Islet of Langerhans (tissue), 1 donor: ENCODE measurements at regions not wholly inside any gene's neighbourhood (a gene's known extent, or its start where the extent isn't known, plus 50 kb on each side); places are given as distances from the start of the nearest gene placed in this dataset.
A peak's percentile ranks its signal among the peaks of the same experiment; 100 is the strongest.

ENCODE experiments used
- FAIRE-seq: peaks from one replicate; lab custom pipeline; 2011; peaks lifted over from hg19 to GRCh38; lab: Jason Lieb, UNC

DNA sequence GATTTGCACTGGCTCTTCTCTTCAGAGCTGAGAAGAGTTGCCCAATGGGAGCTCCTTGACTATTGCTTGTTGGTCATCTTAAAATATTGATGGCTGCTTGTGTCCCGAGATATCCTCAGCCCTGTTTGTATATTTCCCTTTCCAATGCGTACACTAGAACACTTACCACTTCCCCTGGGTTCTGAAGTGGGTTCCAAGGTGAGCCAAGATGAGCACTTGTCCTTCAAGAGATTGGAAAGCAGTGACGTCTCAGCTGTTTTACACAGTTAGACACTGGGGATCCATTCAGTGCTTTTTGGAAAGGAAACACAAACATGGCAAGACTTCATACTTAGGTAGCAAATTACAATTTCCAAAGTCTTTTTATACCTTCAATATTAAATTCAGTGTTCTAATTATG lies 716.4 kb upstream of the CITED2 start:
- no peak for FAIRE-seq

DNA sequence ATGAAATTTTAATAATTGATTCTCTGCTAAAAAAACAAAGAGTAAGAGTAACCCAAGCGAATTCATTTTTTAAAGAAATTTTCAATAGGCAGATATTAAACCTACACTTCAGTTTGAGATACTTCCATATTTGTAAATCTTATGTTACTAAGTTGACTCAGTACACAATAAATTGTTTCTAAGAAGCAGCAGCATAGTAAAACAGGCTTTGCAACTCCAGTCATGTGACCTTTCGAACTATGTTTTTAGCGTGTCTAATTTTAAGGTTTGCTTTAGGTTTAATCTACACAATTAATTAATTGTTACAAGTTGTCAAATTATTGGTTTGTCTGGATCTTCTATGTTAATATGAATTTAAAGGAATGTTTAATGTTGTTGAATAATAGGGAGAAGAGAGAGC lies 708.9 kb upstream of the CITED2 start:
- peak; percentile 27 for FAIRE-seq

DNA sequence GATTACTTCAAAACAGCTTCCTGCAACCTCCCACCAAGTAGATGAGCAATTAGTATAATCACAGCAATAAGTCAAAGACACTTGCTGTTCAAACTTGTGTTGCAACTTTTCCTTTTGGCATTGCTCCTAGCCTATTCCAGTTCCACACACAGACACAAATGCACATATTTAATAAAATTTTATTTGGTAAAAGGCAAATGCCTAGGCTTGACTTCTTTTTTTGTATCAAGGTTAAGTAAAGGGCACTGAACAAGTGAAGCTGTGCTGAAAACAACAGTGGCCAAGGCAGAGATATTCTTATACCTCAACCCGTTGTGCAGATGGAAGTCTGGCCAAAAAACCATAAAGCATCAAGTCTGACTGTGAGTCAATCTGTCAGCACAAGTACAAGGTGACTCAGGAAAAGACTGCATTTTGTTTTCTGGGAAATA lies 708.4 kb upstream of the CITED2 start:
- FAIRE-seq: no peak

DNA sequence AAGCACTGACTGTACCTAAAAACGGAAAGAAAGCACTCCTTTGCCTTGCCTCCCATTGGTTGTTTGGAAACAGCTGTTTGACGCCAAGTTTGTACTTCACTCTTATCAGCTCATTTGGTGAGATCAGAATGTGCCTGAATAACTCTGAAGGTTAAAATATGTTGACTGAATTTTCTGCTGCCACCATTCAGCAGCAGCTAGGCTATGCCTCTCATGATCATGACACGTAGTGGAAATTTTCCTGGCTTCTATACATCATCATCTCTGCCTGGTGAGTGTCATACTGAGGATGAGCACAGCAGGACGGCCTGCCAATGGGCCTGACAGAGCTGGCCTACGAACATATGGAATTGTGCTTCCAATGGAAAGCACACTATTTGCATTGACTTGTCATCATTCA lies 704.9 kb upstream of the CITED2 start:
- FAIRE-seq: peak; percentile 94

DNA sequence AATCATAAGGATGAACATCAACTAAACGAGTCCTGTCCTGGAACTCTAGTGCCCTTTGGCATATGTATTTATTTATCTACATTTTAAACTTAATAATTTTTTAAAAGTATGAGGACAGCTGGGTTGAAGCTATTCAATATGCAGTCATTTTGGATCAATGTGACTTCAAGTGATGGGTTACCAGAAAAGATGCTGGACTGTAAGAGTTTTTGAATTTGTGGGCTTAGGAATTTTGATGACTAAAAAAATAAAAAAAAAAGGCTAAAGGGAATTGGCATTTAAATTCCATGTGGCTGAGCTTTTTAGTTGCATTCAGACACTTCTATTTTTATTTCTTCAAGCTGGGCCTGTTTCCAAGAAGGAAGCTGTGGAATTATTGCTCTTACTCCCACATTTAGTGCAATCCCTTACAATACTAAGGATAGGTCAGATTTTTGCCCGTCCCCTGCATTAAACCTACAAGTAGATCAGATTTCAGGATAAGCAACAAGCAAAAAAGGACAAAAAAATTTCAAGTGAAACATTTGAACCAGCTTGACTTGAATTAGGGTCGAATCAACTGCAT lies 704.2 kb upstream of the CITED2 start:
- peak; percentile 13 for FAIRE-seq

DNA sequence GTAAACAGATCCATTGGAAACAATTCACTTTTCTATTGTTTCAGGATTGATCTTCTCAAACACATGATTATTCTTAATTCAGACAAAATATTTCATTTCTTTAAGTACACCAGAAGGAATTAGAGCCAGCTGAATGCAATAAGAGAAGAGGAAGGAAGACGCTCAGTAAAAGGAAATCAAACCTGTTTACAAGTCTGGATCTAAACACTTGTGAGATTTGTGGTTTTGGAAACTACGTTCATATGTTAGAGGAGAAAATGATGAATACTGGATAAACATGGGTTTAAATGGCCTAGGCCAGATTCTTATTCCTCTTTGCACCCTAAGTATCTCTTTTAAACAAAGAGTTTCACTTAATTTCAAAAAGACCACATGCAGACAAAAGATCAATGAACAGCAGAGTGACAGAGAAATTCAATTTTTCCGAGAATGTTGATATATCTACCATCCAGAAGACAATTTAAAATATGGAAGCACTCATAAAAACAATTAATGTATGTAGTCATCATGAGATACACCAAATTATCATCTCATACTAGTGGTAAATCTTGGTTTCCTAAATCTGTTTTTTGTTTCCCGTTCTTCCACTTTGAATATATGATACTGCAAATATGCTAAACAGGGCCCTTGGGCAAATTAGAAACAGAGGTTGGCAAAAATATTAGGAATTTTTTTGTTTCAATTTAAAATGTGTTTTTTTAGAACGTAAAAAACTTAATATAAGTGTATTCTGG lies 703.5 kb upstream of the CITED2 start:
- FAIRE-seq: peak; percentile 30

DNA sequence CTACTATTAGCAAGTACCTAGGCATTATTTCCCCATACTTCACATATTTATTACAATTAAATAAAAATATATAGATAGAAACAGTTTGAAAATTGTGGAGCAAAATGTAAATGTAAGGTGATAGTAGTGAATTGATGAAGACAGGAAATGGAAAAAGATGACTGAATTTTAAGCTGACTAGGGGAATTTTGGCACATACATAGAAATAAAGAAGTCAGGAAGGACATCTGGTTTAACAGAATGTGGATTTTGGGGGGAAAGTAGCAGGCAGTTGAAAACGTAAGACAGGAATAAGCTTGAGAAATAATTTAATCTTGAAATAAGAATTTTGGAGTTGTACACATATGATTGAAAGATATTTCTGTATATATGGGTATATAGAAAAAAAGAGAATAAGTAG lies 701.7 kb upstream of the CITED2 start:
- no peak for FAIRE-seq

DNA sequence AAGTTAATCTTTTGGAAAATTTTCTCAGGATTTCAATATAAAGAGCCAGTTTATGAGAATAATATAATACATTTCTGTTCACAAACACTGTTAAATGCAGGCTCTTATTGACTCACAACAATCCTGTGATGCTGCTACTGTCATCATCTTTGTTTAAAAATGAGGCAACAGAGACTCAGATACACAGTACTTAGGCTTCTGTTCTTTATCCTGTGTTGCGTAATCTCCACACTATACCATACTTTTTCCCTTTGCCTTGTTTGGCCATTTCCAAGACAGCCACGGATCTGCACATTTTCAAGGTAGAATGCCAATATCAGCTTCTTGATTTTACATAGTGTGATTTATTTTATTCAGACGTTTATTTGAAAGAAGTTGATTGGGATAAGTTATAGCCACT lies 699.0 kb upstream of the CITED2 start:
- no peak for FAIRE-seq

DNA sequence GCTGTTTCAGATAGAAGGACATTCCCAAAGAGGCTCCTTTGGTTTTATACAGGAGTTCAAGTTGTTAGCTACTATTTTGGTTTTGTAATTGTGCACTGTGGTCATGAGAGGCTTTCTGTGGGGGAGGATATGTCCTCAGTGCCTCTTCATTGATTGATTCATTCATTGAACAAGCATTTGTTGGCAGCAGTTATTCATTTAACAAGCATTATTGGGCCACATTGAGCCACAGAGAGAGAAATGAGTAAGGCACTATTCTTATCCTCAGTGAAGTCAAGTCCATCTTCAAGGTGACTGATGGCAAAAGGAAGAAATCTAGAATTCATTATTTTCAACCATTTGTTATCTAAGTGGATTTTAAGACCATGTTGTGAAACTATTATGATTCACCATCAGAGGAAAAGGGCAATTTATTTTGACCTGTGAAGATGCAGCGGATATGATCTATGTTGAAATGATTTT lies 697.2 kb upstream of the CITED2 start:
- FAIRE-seq: peak; percentile 51

DNA sequence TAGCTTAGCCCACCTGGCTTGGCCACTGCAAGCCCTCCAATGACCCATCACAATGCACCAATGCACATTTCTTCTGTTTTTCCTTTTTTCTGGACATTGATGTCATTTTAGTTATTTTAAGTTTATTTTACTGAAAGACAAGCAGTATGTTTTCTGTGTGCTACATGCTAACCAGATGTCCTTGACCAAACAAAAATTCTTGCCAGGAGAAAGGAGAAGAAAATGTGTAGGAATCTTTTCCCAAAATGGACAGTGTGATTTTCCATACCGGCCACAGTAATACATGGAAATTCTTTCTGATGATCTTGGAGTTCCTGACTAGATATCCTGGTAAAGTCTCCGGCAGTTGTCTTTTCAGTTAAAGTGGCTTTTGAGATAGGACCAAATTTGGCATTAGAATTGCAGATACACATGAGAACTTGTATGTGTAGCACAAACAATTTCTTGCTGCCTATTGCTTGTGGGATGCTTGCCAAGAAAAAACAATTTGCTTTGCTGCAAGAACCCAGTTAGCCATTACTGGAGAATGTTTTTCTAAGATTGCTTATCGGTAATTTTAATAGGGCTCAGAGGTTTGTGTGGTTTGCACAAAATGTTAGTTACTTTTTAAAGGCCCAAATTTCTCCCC lies 696.5 kb upstream of the CITED2 start:
- no peak for FAIRE-seq

DNA sequence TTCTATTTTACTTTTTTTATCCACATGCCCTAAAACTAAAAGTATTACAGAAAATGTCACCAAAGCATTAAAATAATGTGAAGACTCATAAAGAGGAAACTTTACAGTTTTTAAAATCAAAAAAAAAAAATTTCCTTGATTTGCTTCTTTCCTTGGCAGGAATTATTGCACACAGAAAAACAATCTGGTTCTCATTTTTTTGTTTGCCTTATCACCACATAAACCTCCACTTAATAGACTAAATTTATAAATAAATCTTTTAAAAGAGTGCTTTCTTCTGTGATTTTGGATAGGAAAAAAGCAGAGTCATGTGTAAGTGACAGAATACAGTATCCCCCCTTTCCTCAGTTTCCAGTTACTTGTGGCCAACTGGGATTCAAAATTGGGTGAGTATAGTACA lies 695.1 kb upstream of the CITED2 start:
- no peak for FAIRE-seq

DNA sequence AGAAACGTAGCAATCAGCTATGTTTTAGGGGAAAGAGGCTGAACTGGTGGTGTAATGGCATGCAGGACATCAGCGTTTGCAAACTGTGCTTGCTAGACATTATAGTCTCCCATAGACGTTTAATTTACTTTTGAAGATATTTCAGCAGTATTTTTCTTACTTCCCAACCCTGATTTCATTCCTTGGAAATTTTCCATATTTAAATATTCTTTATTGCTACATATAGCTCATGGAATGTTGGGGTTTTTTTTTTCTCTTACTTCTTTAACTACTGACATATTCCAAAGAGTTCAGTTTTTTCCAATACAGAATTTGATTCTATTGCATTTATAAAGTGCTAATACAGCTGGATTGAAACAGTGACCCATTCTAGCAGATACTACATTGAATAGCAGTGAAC lies 694.4 kb upstream of the CITED2 start:
- FAIRE-seq: no peak

DNA sequence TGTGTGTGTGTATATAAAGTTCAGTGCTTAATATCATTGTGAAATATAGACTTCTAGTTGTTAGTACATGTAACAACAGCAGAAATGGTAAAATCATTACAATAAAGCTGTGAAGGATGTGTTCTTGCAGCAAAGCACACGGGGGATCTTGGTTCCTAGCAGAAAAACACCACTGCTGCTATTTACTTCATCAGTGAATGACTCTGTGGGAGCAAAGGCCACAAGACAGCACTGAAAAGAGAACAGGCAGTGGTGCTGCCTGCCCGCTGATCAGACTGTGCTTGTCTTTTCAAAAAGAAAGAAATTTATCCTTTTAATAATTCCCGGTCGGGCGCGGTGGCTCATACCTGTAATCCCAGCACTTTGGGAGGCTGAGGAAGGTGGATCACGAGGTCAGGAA lies 689.9 kb upstream of the CITED2 start:
- no peak for FAIRE-seq

DNA sequence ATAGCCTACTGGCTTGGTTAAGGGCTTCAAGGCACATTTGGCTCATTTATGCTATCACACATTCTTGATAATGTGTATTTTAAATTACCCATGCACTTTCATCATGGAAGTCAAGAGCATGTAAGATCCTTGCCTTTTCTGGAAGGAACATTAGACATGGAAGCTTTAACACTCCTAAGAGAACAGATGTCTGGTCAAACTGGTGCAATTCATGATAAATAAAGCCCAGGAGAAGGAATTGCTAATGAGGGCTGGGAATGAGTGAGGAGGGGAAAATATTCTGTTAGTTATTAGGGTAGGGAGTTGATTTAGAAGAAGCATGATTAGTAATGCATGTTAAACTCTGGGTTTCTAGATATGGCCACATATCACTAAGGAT lies 688.6 kb upstream of the CITED2 start:
- no peak for FAIRE-seq

DNA sequence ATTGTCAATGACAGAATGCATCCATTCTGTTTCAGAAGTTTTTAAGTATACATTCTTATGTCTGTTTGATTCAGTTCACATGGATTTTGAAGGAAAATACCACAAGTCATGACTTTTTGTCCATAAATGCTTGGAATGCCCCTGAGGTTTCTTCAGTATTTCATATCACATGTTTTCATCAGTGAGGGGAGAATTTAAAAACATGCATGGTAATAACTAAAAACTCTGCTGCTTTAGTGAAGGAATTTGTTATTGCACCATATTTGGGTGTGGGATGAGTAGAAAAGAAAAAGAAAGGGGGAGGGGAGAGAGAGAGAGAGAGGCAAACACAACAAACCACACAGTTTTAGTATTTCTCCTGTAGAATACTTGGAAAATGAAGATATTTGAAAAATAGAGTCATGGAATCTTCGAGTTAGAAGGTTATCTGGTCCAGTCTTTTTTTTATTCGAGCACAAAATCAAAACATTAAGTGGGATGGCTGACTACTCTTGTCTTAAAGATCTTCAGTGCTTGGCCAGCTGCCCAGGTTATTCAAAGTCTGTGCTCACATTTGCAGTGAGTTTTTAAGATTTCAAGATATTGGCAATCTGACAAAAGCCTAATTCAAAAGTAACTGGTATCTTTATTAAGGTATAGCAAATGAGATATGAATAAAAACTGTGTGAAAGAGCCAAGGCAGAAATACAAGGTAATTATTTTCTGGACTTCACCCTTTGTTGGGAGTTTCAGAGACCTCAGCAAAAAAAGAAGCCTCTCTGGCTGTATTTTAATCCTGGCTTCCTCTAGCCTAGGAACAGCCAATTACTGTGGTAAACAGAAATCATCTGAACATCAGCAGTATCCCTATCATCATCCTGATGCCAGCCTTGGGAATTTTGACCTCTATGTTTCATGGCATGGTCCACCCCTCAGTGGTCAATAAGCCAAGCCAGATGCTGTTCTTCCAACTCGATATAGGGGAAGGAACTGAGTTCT lies 687.9 kb upstream of the CITED2 start:
- FAIRE-seq: peak; percentile 66

DNA sequence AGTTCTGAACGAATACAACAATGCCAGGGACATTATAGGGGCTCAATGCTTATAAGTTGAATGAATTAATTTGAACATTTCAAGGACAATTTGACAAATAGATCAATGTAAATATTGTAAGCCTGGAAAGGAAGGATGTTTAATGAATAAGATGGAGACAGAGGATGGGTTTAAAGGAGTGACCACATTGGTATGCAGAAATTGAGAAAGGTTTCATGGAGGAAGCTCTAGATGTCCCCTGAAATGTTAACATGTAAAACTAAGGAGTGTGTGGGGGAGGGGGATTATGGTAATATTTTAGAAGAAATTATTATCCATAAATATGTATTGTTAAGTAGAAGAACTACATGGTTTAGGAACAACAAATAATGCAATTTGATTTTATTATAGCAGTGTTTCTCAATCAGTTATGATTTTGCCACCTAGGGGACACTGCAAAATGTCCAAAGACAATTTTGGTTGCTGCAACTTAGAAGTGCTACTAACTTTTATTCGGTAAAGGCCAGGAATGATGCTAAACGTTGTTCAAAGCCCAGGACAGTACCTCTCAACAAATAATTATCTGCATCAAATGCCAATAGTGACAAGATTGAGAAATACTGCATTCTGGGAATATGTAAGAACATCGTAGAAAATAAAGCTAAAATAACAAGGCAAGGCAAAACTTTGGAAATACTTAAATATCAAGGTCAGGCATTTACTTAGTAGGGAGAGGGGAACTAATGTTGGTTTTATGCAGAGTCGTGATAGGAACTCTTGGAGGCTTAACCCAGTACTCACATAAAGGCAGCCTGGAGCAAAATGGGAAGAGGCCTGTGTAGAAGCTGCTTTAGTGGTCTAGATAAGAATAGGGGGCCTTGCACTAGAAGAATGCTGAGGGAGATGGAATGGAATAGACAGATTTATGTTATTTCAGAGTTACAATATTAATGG lies 686.9 kb upstream of the CITED2 start:
- FAIRE-seq: no peak

DNA sequence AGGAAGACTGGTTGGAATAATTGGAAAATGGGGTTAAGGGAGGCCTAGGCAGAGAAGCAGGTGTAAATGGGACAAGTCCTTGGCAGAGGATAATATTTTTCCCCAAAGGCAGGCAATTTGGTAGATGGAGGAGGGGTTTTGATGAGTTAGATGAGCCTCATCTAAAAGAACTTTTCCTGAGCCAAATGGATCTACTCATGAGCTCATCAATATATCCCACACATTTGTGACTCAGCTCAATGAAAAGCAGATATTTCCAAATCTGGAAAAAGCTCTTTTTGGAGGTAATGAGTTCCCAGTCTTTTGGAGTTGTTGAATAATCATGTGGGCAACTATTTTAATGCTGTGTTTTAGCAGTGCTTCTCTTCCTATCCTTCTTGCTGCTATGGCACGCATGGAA lies 685.5 kb upstream of the CITED2 start:
- FAIRE-seq: no peak

DNA sequence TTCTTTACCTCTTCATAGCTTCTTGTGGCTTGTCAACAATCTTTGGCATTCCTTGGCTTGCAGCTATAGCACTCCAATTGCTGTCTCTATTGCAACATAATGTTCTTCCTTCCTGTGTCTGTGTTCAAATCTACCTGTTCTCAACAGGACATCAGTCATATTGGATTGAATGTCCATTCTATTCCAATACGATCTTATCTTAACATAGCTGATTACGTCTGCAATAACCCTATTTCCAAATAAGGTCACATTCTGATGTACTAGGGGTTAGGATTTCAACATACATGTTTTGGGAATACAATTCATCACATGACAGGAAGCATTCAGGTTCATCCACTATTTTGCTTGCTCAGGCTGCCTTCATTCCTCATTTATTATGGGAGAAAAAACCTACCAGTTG lies 684.4 kb upstream of the CITED2 start:
- FAIRE-seq: no peak

DNA sequence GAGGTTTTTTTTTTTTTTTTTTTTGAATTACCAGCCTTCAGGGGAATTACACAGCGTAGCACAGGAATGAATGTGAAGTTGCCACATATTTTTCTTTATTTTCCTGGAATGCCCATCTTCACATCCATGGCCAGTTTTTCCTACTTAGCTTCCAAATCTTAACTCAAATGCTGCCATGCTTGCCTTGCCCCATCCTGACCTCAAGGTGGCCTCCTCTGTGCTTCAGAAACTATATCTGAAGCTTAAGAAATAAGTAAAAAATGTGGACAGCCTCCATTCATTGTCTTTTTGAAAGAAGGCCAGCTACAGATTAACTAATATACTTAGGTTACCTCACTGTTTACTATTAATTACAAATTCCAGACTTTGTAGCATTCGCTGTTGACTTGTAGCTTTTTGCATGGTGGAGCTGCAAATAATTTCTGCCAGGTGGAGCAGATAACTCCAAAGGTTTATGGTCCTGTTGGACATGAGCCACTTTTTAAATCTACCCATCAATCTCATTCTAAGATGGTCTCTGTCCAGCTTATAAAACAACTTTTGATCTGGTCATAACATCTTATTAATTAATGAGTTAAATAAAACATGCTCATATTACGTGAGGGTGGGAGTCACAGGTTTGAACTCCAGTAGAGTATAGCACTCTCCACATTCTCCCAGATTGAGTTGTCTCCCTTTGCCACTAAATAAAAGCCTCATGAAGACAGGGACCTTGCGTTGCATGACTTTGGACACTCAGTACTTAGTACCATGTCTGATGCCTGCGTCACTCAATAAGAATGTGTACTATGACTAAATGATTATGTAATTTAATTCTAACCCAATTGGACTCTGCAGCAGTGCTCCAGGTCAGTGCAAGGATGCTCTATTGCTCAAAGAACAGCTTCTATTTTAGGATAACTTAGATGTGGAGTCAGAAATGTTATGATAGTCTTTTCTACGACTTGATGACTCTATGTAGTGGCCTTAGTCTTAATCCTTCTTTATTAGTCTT lies 678.6 kb upstream of the CITED2 start:
- no peak for FAIRE-seq
